22Rv1 (cell line): ENCODE measurements at regions not wholly inside any gene's neighbourhood (a gene's known extent, or its start where the extent isn't known, plus 50 kb on each side); places are given as distances from the start of the nearest gene placed in this dataset.

Experiments used
- CTCF ChIP-seq: fragments of 450-650 bp; IDR thresholded peaks from 2 replicates; pipeline ENCODE4 v1.5.1; 2017; ENCODE audit warnings: mild to moderate bottlenecking
- ZFX ChIP-seq: fragments of 450-650 bp; IDR thresholded peaks from 2 replicates; pipeline ENCODE4 v1.6.1; 2017; ENCODE audit warnings: antibody characterized with exemption, borderline replicate concordance

GRCh38 chr7:12154119-12154518 is 57.0 kb upstream of the TMEM106B start:
- TF ChIP-seq CTCF (no peak), ZFX (no peak)
